Bronchial epithelial cell (primary cell): ENCODE measurements at regions not wholly inside any gene's neighbourhood (a gene's known extent, or its start where the extent isn't known, plus 50 kb on each side); places are given as distances from the start of the nearest gene placed in this dataset.

ENCODE experiments used
- DNase-seq: peaks from one replicate; pipeline ENCODE4 v3.0.0-alpha.2; 2010; ENCODE audit warnings: low read depth
- FAIRE-seq: peaks from 2 replicates; lab custom pipeline; 2011; peaks lifted over from hg19 to GRCh38; lab: Jason Lieb, UNC
- H3K27me3 ChIP-seq: 2 replicates; pipeline ENCODE4 v1.5.1; 2011; ENCODE audit warnings: low read length; ENCODE audit not compliant: control insufficient read depth, insufficient read depth
- H3K36me3 ChIP-seq: 2 replicates; pipeline ENCODE4 v1.5.1; 2011; ENCODE audit warnings: low read length; ENCODE audit not compliant: control insufficient read depth, insufficient read depth
- H3K4me3 ChIP-seq: 2 replicates; pipeline ENCODE4 v1.5.1; 2011; ENCODE audit warnings: mild to moderate bottlenecking, low read depth, low read length, control low read depth
- CTCF ChIP-seq: IDR thresholded peaks from 2 replicates; pipeline ENCODE4 v1.5.1; 2011; ENCODE audit warnings: mild to moderate bottlenecking, moderate library complexity, low read length, control low read depth, inconsistent platforms; ENCODE audit not compliant: insufficient read depth, severe bottlenecking

- FAIRE-seq (no peak), DNase-seq (no peak)
- no peak overlapping the region for H3K4me3 ChIP-seq
- H3K36me3 ChIP-seq = no peaks in the 10 kb centered on the region
- no peaks in the 10 kb centered on the region for H3K27me3 ChIP-seq
- TF ChIP-seq CTCF = no peak
These were observed 588.0 kb upstream of the TMEM132C start for GRCh38 chr12:127678945-127679344.

DNA sequence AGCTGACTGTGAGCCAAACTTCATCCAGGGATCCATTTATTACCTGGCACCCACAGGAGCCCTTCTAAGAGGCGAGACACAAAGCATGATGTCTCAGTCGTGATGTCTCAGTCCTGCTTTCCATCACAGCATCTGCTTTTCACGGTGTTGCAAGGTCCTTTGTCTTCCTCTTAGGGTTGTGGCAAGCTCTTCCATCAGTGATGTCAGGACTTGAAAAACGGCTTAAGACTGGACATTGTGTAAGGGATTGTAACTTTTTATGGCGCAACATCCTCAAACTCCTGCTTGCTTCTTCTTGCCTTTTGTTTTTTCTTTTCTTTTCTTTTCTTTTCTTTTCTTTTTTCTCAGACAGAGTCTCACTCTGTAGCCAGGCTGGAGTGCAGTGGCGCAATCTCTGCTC is 586.5 kb upstream of the TMEM132C start:
- FAIRE-seq = peak; percentile 7
- Histone ChIP-seq H3K27me3 (no peaks in the 10 kb centered on the region), H3K4me3 (no peak overlapping the region), H3K36me3 (no peaks in the 10 kb centered on the region)
- no peak for TF ChIP-seq CTCF
- DNase-seq = no peak

DNA sequence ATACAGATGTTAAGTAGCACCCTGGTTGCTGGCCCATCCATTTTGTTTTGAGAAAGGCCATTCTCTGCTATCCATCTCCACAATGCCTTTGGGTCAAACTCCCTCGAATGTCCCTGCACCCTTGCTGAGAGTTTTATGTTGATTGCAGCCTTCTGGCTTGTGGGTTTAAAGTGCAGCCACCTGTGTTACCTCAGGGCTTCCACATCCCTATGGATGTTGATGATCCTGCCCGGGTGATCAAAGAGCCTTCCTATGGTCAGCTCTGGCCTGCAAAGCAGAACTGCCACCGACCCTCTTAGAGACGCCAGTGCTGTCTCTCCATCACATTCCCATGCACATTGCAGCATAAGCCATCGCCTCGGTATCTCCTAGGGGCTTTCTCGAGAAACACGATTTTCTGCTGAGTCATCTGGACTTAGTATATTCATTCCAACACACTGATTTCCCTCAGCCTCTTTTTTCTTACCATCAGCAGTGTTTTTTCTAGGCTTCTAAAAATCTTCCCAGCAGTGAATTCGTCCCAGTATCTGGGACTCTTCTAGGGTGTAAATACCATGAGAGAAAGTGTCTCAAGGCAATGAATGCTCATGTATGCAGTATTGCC is 585.7 kb upstream of the TMEM132C start:
- FAIRE-seq = no peak
- DNase-seq = no peak
- H3K4me3 ChIP-seq = no peak overlapping the region
- no peaks in the 10 kb centered on the region for H3K27me3 ChIP-seq
- no peaks in the 10 kb centered on the region for H3K36me3 ChIP-seq
- TF ChIP-seq CTCF = no peak

DNA sequence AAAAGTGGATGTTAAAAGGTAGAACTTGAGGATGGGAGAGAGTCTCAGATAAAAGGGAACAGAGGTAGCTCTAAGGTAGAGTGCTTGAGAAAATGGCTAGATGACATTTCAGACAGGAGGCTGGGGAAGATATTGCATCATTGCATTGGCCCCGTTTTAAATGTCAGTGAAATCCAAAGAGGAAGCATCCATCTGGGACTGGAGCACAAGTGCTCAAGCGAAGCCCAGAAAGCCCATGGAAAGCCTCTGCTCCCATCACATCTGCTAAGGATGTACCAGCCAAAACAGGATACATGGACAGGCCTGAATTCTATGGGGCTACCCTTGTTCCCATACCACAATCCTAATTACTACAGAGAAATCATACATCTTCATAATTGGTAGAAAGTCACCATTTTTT is 581.5 kb upstream of the TMEM132C start:
- no peaks in the 10 kb centered on the region for H3K27me3 ChIP-seq
- no peaks in the 10 kb centered on the region for H3K36me3 ChIP-seq
- FAIRE-seq (no peak), DNase-seq (no peak)
- no peak for TF ChIP-seq CTCF
- H3K4me3 ChIP-seq = no peak overlapping the region

DNA sequence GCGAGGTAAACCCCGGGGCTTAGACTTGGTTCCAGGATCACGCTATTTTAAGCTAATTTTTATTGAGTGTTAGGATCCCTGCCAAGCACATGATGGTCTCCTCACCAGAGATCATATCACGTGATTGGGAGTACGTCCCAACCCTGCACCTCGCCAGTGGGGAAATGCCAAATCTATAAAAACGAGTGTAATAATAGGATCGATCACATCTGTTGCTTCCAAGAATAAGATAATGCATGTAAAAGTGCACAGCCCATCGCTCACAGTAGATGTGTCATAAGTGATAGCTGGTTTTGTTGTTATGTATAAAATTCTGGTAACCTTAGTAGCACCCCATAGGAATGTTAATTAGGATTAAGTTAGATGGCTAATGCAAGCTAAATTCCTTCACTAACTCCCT is 581.0 kb upstream of the TMEM132C start:
- DNase-seq (no peak), FAIRE-seq (no peak)
- no peak for TF ChIP-seq CTCF
- Histone ChIP-seq H3K4me3 (no peak overlapping the region), H3K36me3 (no peaks in the 10 kb centered on the region), H3K27me3 (no peaks in the 10 kb centered on the region)

GRCh38 chr12:127687181-127687580 is 579.8 kb upstream of the TMEM132C start:
- no peak for TF ChIP-seq CTCF
- Histone ChIP-seq H3K27me3 (no peaks in the 10 kb centered on the region), H3K4me3 (no peak overlapping the region), H3K36me3 (no peaks in the 10 kb centered on the region)
- DNase-seq = no peak
- FAIRE-seq = no peak
